Pancreas (tissue), 10 donors: ENCODE measurements at regions not wholly inside any gene's neighbourhood (a gene's known extent, or its start where the extent isn't known, plus 50 kb on each side); places are given as distances from the start of the nearest gene placed in this dataset.

Experiments
- ATAC-seq, 4 donors: fragments of 200-7000 bp; cut with Tn5 transposase; one replicate each; pipeline versions ENCODE4 v1.8.0 to v1.9.1; 2020; ENCODE audit warnings: mild to moderate bottlenecking in 4 of 4, moderate library complexity in 4 of 4
- DNase-seq, 6 donors: peaks; one replicate each; pipeline ENCODE4 v3.0.0-alpha.2; 2020
- FAIRE-seq: peaks from 2 replicates; lab custom pipeline; 2012; peaks lifted over from hg19 to GRCh38; lab: Jason Lieb, UNC
- H3K27ac ChIP-seq, 4 donors: fragments of 200-600 bp; sonication (generic); 1 replicate in 3 of 4; 2 replicates in 1 of 4; pipeline versions ENCODE4 v1.5.0 to v1.8.0; 2020
- H3K27me3 ChIP-seq, 4 donors: fragments of 200-600 bp; one replicate each; pipeline ENCODE4 v1.8.0; 2021
- H3K36me3 ChIP-seq, 3 donors: fragments of 200-600 bp; sonication (generic) in 1 of 3; one replicate each; pipeline versions ENCODE4 v1.5.0 to v1.8.0; 2020 to 2021
- H3K4me1 ChIP-seq, 3 donors: fragments of 200-600 bp; one replicate each; pipeline ENCODE4 v1.8.0; 2021
- H3K4me3 ChIP-seq, 4 donors: fragments of 200-600 bp; sonication (generic) in 2 of 4; one replicate each; pipeline versions ENCODE4 v1.5.0 to v1.8.0; 2020 to 2021
- H3K9me3 ChIP-seq, 4 donors: fragments of 200-600 bp; one replicate each; pipeline ENCODE4 v1.8.0; 2021
- CTCF ChIP-seq, 4 donors: fragments of 200-600 bp; sonication (generic) in 3 of 4; IDR thresholded peaks; one replicate each; pipeline versions ENCODE4 v1.5.0 to v1.8.0; 2021; ENCODE audit warnings: antibody characterized with exemption in 4 of 4
- WGBS, 2 donors: extraction: QIAGEN DNeasy Blood & Tissue Kit; methylation state at CpG; one replicate each; pipeline ENCODE4 v1.1.7; 2013; 5-methylcytosine and 5-hydroxymethylcytosine counted together
- intact Hi-C, 3 donors: fragments of 100-400 bp; cut with DNase I; formaldehyde crosslinking; loops; one replicate each; pipeline versions ENCODE4 v1.11.1 to v1.14.2; 2022
- donor health status: healthy with polysubstance abuse.
- donor health status: DM: no; HTN: no; CAD: no; lungs with moderate emphysema.
- donor health status: DM: no; HTN: no; CAD: no.
- donor health status: control.
- donor health status: control.
- donor health status: Bipolar disorder and iron deficiency.
- donor health status: DM: yes; HTN: yes; CAD: no.
- donor health status: DM: no; HTN: no; CAD: no.
- donor health status: DM: no; HTN: no; CAD: no.
- donor health status: DM: yes; HTN: yes; CAD: no.

GRCh38 chr2:52452201-52452600, 1315.4 kb upstream of the CHAC2 start:
- ATAC-seq = no peak
- WGBS, 2 donors = 70 to 73% methylated on average over 4 of the region's 4 CpGs
- no peaks in the 10 kb centered on the region for H3K9me3 ChIP-seq

DNA sequence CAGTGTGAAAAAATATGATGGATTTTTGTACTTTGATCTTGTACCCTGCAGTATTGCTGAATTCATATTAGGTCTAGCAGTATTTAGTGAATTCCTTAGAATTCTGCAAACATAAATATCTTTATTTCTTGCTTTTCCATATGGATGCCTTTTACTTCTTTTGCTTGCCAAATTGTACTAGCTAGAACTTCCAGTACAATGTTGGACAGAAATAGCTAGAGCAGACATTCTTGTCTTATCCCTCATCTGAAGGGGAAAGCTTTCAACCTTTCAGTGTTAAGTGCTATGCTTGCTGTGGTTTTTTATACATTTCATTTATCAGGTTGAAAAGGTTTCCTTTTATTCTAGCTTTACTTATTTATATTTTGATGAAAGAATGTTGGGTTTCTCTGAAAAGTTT, 1321.9 kb upstream of the CHAC2 start:
- no peak for FAIRE-seq

More at GRCh38 chr2:52452201-52452600, 1315.4 kb upstream of the CHAC2 start:
- H3K4me3 ChIP-seq = no peak overlapping the region
- intact Hi-C loops = no loop called here
- no peak for DNase-seq
- no peaks in the 10 kb centered on the region for H3K27me3 ChIP-seq
- H3K4me1 ChIP-seq = no peaks in the 10 kb centered on the region
- no peak for FAIRE-seq
- no peak overlapping the region for H3K27ac ChIP-seq
- no peaks in the 10 kb centered on the region for H3K36me3 ChIP-seq
- no peak for TF ChIP-seq CTCF (IDR thresholded peaks at IDR 0.05)

GRCh38 chr2:52431352-52431760, 1336.2 kb upstream of the CHAC2 start:
- intact Hi-C loops = no loop called here
- no peak overlapping the region for H3K27ac ChIP-seq
- FAIRE-seq (no peak), DNase-seq (no peak), ATAC-seq (no peak)
- no peaks in the 10 kb centered on the region for H3K9me3 ChIP-seq
- H3K36me3 ChIP-seq = no peaks in the 10 kb centered on the region
- TF ChIP-seq CTCF (IDR thresholded peaks at IDR 0.05) = no peak
- no peaks in the 10 kb centered on the region for H3K4me1 ChIP-seq
- 80 to 87% methylated on average over 12 of the region's 12 CpGs for WGBS, 2 donors
- no peak overlapping the region for H3K4me3 ChIP-seq
- H3K27me3 ChIP-seq = no peaks in the 10 kb centered on the region

More for the DNA sequence above, 1321.9 kb upstream of the CHAC2 start:
- DNase-seq (no peak), ATAC-seq (no peak)
- Histone ChIP-seq H3K27me3 (no peaks in the 10 kb centered on the region), H3K27ac (no peak overlapping the region), H3K9me3 (no peaks in the 10 kb centered on the region), H3K4me1 (no peaks in the 10 kb centered on the region), H3K36me3 (no peaks in the 10 kb centered on the region), H3K4me3 (no peak overlapping the region)
- intact Hi-C loops = no loop called here
- no peak for TF ChIP-seq CTCF (IDR thresholded peaks at IDR 0.05)

DNA sequence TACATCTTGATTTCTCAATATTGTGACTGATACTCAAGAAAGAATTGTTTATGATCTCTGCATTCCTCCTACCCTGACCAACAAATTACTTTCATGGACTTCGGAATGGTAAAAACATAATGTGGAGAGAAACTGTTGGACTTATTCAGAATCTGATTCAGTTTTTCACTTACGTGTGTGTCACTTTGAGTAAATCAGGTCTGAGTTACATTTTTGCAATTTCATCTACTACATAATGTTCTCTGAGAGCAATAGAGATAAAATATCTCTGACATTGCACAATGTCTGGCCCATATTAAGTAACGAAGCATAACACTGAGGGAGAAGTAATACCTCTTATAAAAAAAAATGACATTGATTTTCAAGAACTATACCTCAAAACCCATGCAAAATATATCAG, 1337.9 kb upstream of the CHAC2 start:
- Histone ChIP-seq H3K4me3 (no peak overlapping the region), H3K27me3 (no peaks in the 10 kb centered on the region), H3K9me3 (no peaks in the 10 kb centered on the region), H3K27ac (no peak overlapping the region), H3K36me3 (no peaks in the 10 kb centered on the region), H3K4me1 (no peaks in the 10 kb centered on the region)
- intact Hi-C loops = no loop called here
- ATAC-seq (no peak), DNase-seq (no peak), FAIRE-seq (no peak)
- TF ChIP-seq CTCF (IDR thresholded peaks at IDR 0.05) = no peak
- WGBS, 2 donors = 49 to 50% methylated on average over 3 of the region's 3 CpGs

GRCh38 chr2:52429171-52429570, 1338.4 kb upstream of the CHAC2 start:
- Histone ChIP-seq H3K27ac (no peak overlapping the region), H3K4me3 (no peak overlapping the region), H3K27me3 (no peaks in the 10 kb centered on the region), H3K4me1 (no peaks in the 10 kb centered on the region), H3K9me3 (no peaks in the 10 kb centered on the region), H3K36me3 (no peaks in the 10 kb centered on the region)
- no peak for TF ChIP-seq CTCF (IDR thresholded peaks at IDR 0.05)
- ATAC-seq = no peak
- no peak for DNase-seq
- intact Hi-C loops = no loop called here
- no peak for FAIRE-seq
- WGBS, 2 donors = 60 to 81% methylated on average over 2 of the region's 2 CpGs
